ENCODE measurements at regions not wholly inside any gene's neighbourhood (a gene's known extent, or its start where the extent isn't known, plus 50 kb on each side); places are given as distances from the start of the nearest gene placed in this dataset.
"Not testable (repeated sequence)": the region's sequence is repeated elsewhere in the genome, so short reads cannot be mapped to it uniquely, and the experiment has no call there.

GRCh38 chr4:67380702-67381405, 164.4 kb downstream of the CENPC start:
- TF ChIP-seq, protein P1, sequence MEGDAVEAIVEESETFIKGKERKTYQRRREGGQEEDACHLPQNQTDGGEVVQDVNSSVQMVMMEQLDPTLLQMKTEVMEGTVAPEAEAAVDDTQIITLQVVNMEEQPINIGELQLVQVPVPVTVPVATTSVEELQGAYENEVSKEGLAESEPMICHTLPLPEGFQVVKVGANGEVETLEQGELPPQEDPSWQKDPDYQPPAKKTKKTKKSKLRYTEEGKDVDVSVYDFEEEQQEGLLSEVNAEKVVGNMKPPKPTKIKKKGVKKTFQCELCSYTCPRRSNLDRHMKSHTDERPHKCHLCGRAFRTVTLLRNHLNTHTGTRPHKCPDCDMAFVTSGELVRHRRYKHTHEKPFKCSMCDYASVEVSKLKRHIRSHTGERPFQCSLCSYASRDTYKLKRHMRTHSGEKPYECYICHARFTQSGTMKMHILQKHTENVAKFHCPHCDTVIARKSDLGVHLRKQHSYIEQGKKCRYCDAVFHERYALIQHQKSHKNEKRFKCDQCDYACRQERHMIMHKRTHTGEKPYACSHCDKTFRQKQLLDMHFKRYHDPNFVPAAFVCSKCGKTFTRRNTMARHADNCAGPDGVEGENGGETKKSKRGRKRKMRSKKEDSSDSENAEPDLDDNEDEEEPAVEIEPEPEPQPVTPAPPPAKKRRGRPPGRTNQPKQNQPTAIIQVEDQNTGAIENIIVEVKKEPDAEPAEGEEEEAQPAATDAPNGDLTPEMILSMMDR (IDR thresholded peaks at IDR 0.05; ENCODE audit: insufficient read depth, low read length), result not testable (repeated sequence)
- TF ChIP-seq POLR2AphosphoS5 (IDR thresholded peaks at IDR 0.05; ENCODE audit: low read depth), result not testable (repeated sequence)

Data from HL-60 (cell line).